ENCODE measurements at regions not wholly inside any gene's neighbourhood (a gene's known extent, or its start where the extent isn't known, plus 50 kb on each side); places are given as distances from the start of the nearest gene placed in this dataset.
A peak's percentile ranks its signal among the peaks of the same experiment; 100 is the strongest.

- peak; percentile 21 for DNase-seq (ENCODE audit: low read depth)
- H3K4me3 ChIP-seq (ENCODE audit: low read depth, low read length) = no peak overlapping the region
- TF ChIP-seq CTCF (conservative IDR thresholded peaks at IDR 0.05; ENCODE audit: low read depth, low read length) = no peak
These were observed 526.0 kb downstream of the UTRN start for GRCh38 chr6:144811140-144811539.

- H3K4me3 ChIP-seq (ENCODE audit: low read depth, low read length) = no peak overlapping the region
- TF ChIP-seq CTCF (conservative IDR thresholded peaks at IDR 0.05; ENCODE audit: low read depth, low read length) = no peak
- DNase-seq (ENCODE audit: low read depth) = no peak
These were observed 531.8 kb downstream of the UTRN start for GRCh38 chr6:144816936-144817335.

GRCh38 chr6:144820270-144820669 is 535.1 kb downstream of the UTRN start:
- H3K4me3 ChIP-seq (ENCODE audit: low read depth, low read length) = no peak overlapping the region
- DNase-seq (ENCODE audit: low read depth) = no peak
- no peak for TF ChIP-seq CTCF (conservative IDR thresholded peaks at IDR 0.05; ENCODE audit: low read depth, low read length)

- no peak for TF ChIP-seq CTCF (conservative IDR thresholded peaks at IDR 0.05; ENCODE audit: low read depth, low read length)
- no peak for DNase-seq (ENCODE audit: low read depth)
These were observed 538.0 kb downstream of the UTRN start for GRCh38 chr6:144823131-144823530.

GRCh38 chr6:144824018-144824417 is 538.9 kb downstream of the UTRN start:
- no peak for TF ChIP-seq CTCF (conservative IDR thresholded peaks at IDR 0.05; ENCODE audit: low read depth, low read length)
- H3K4me3 ChIP-seq (ENCODE audit: low read depth, low read length) = no peak overlapping the region
- DNase-seq (ENCODE audit: low read depth) = no peak

More at GRCh38 chr6:144823131-144823530, 538.0 kb downstream of the UTRN start:
- H3K4me3 ChIP-seq (ENCODE audit: low read depth, low read length) = no peak overlapping the region

GRCh38 chr6:144834426-144835038 is 549.4 kb downstream of the UTRN start:
- no peak overlapping the region for H3K4me3 ChIP-seq (ENCODE audit: low read depth, low read length)
- no peak for TF ChIP-seq CTCF (conservative IDR thresholded peaks at IDR 0.05; ENCODE audit: low read depth, low read length)
- no peak for DNase-seq (ENCODE audit: low read depth)

- no peak overlapping the region for H3K4me3 ChIP-seq (ENCODE audit: low read depth, low read length)
- no peak for TF ChIP-seq CTCF (conservative IDR thresholded peaks at IDR 0.05; ENCODE audit: low read depth, low read length)
- DNase-seq (ENCODE audit: low read depth) = no peak
These were observed 550.3 kb downstream of the UTRN start for GRCh38 chr6:144835322-144835973.

Data from choroid plexus epithelial cell (primary cell).